Karpas-422 (cell line): ENCODE measurements at regions not wholly inside any gene's neighbourhood (a gene's known extent, or its start where the extent isn't known, plus 50 kb on each side); places are given as distances from the start of the nearest gene placed in this dataset.

ENCODE experiments used
- DNase-seq: peaks from one replicate; pipeline ENCODE4 v3.0.0-alpha.2; 2015
- H2AFZ ChIP-seq: fragments of 200-600 bp; sonication (generic); 2 replicates; pipeline ENCODE4 v1.6.1; 2014; ENCODE audit warnings: antibody characterized with exemption, low read length, mixed read lengths
- H3K27ac ChIP-seq: fragments of 200-600 bp; sonication (generic); 2 replicates; pipeline ENCODE4 v1.5.1; 2014; ENCODE audit warnings: mild to moderate bottlenecking, low read length, moderate library complexity
- H3K27me3 ChIP-seq: fragments of 200-600 bp; sonication (generic); 2 replicates; pipeline ENCODE4 v1.6.1; 2014; ENCODE audit warnings: low read length, mixed read lengths
- H3K36me3 ChIP-seq: fragments of 200-600 bp; sonication (generic); 2 replicates; pipeline ENCODE4 v1.6.1; 2014; ENCODE audit warnings: low read length, mixed read lengths; ENCODE audit not compliant: insufficient read depth
- H3K4me1 ChIP-seq: fragments of 200-600 bp; sonication (generic); 2 replicates; pipeline ENCODE4 v1.6.1; 2014; ENCODE audit warnings: mild to moderate bottlenecking, low read length, mixed read lengths
- H3K4me2 ChIP-seq: fragments of 200-600 bp; sonication (generic); 2 replicates; pipeline ENCODE4 v1.6.1; 2014; ENCODE audit warnings: low read length, low read depth, mild to moderate bottlenecking; ENCODE audit not compliant: poor library complexity, severe bottlenecking
- H3K4me3 ChIP-seq: fragments of 200-600 bp; sonication (generic); 2 replicates; pipeline ENCODE4 v1.5.1; 2014; ENCODE audit warnings: mild to moderate bottlenecking, antibody characterized with exemption, low read length, mixed read lengths
- H3K79me2 ChIP-seq: fragments of 200-600 bp; sonication (generic); 2 replicates; pipeline ENCODE4 v1.6.1; 2014; ENCODE audit warnings: mild to moderate bottlenecking, low read length, mixed read lengths
- H3K9ac ChIP-seq: fragments of 200-600 bp; sonication (generic); 2 replicates; pipeline ENCODE4 v1.6.0; 2014; ENCODE audit warnings: low read length
- H3K9me2 ChIP-seq: fragments of 200-600 bp; sonication (generic), shearing (Covaris generic); replicated peaks from 2 replicates; pipeline ENCODE4 v1.6.0; 2014; ENCODE audit warnings: mild to moderate bottlenecking, low read length, moderate library complexity; ENCODE audit not compliant: insufficient read depth
- H3K9me3 ChIP-seq: fragments of 300-700, 200-600 bp; sonication (generic); 2 replicates; pipeline ENCODE4 v1.6.1; 2014; ENCODE audit warnings: low read length, mixed read lengths
- H4K20me1 ChIP-seq: fragments of 200-600 bp; sonication (generic); 2 replicates; pipeline ENCODE4 v1.6.1; 2014; ENCODE audit warnings: mild to moderate bottlenecking, antibody characterized with exemption, low read length, low read depth; ENCODE audit not compliant: insufficient read depth

DNA sequence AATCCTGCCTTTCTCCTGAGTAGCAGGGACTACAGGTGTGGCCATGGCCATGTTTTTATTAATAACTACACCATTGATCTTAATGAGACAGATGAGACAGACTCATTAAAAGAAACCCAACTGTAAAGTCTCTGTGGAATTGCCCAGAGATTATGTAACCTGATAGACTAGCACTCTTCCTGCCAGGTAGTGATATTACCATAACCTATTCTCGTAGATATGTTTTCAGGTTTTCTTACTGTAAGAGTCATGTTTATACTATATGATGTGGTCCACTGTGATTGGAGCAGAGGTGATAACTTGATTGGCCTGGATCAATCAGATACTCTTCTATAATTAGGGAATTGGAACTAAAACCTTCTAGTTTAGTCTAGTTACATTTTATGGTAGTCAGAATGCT lies 93.7 kb downstream of the NFKBIZ start:
- H3K27ac ChIP-seq = no peak overlapping the region
- H3K27me3 ChIP-seq = no peaks in the 10 kb centered on the region
- peaks cover 31% of the 10 kb centered on the region for H3K4me1 ChIP-seq
- no peaks in the 10 kb centered on the region for H3K9me2 ChIP-seq
- no peak for DNase-seq
- H4K20me1 ChIP-seq = no peaks in the 10 kb centered on the region
- H3K4me3 ChIP-seq = no peak overlapping the region
- H2AFZ ChIP-seq = no peak overlapping the region
- no peak overlapping the region for H3K9ac ChIP-seq
- H3K9me3 ChIP-seq = no peaks in the 10 kb centered on the region
- no peak overlapping the region for H3K4me2 ChIP-seq
- no peaks in the 10 kb centered on the region for H3K79me2 ChIP-seq
- H3K36me3 ChIP-seq = no peaks in the 10 kb centered on the region

- Histone ChIP-seq H2AFZ (no peak overlapping the region), H4K20me1 (no peaks in the 10 kb centered on the region), H3K36me3 (no peaks in the 10 kb centered on the region), H3K79me2 (no peaks in the 10 kb centered on the region), H3K27me3 (no peaks in the 10 kb centered on the region), H3K9ac (no peak overlapping the region), H3K4me2 (no peak overlapping the region), H3K9me2 (no peaks in the 10 kb centered on the region), H3K9me3 (no peaks in the 10 kb centered on the region), H3K4me3 (no peak overlapping the region), H3K4me1 (peaks cover 19% of the 10 kb centered on the region), H3K27ac (no peak overlapping the region)
- DNase-seq = no peak
Measured at GRCh38 chr3:101944308-101944707, 95.0 kb downstream of the NFKBIZ start.

- no peaks in the 10 kb centered on the region for H3K9me3 ChIP-seq
- no peak overlapping the region for H3K27ac ChIP-seq
- no peak for DNase-seq
- H3K4me2 ChIP-seq = no peak overlapping the region
- no peak overlapping the region for H3K9ac ChIP-seq
- H3K4me3 ChIP-seq = no peak overlapping the region
- H3K9me2 ChIP-seq = no peaks in the 10 kb centered on the region
- H3K79me2 ChIP-seq = no peaks in the 10 kb centered on the region
- no peaks in the 10 kb centered on the region for H3K36me3 ChIP-seq
- no peaks in the 10 kb centered on the region for H3K27me3 ChIP-seq
- H3K4me1 ChIP-seq = peaks cover 19% of the 10 kb centered on the region
- no peaks in the 10 kb centered on the region for H4K20me1 ChIP-seq
- H2AFZ ChIP-seq = no peak overlapping the region
Measured at GRCh38 chr3:101945980-101946379, 96.7 kb downstream of the NFKBIZ start.

- H2AFZ ChIP-seq = no peak overlapping the region
Measured at GRCh38 chr3:101946906-101947305, 97.6 kb downstream of the NFKBIZ start.

GRCh38 chr3:101950510-101950909 lies 101.2 kb downstream of the NFKBIZ start:
- H3K4me1 ChIP-seq = no peaks in the 10 kb centered on the region
- H3K27me3 ChIP-seq = no peaks in the 10 kb centered on the region
- no peaks in the 10 kb centered on the region for H4K20me1 ChIP-seq
- DNase-seq = no peak
- no peaks in the 10 kb centered on the region for H3K79me2 ChIP-seq
- H3K4me3 ChIP-seq = no peak overlapping the region
- no peak overlapping the region for H3K4me2 ChIP-seq
- no peak overlapping the region for H2AFZ ChIP-seq
- no peak overlapping the region for H3K9ac ChIP-seq
- H3K27ac ChIP-seq = no peak overlapping the region
- no peaks in the 10 kb centered on the region for H3K9me2 ChIP-seq
- no peaks in the 10 kb centered on the region for H3K9me3 ChIP-seq
- no peaks in the 10 kb centered on the region for H3K36me3 ChIP-seq

More at GRCh38 chr3:101946906-101947305, 97.6 kb downstream of the NFKBIZ start:
- Histone ChIP-seq H3K4me1 (peaks cover 12% of the 10 kb centered on the region), H3K27me3 (no peaks in the 10 kb centered on the region), H3K27ac (no peak overlapping the region), H3K4me3 (no peak overlapping the region), H3K9me3 (no peaks in the 10 kb centered on the region), H3K9ac (no peak overlapping the region), H3K79me2 (no peaks in the 10 kb centered on the region), H3K9me2 (no peaks in the 10 kb centered on the region), H3K36me3 (no peaks in the 10 kb centered on the region), H4K20me1 (no peaks in the 10 kb centered on the region), H3K4me2 (no peak overlapping the region)
- DNase-seq = no peak

DNA sequence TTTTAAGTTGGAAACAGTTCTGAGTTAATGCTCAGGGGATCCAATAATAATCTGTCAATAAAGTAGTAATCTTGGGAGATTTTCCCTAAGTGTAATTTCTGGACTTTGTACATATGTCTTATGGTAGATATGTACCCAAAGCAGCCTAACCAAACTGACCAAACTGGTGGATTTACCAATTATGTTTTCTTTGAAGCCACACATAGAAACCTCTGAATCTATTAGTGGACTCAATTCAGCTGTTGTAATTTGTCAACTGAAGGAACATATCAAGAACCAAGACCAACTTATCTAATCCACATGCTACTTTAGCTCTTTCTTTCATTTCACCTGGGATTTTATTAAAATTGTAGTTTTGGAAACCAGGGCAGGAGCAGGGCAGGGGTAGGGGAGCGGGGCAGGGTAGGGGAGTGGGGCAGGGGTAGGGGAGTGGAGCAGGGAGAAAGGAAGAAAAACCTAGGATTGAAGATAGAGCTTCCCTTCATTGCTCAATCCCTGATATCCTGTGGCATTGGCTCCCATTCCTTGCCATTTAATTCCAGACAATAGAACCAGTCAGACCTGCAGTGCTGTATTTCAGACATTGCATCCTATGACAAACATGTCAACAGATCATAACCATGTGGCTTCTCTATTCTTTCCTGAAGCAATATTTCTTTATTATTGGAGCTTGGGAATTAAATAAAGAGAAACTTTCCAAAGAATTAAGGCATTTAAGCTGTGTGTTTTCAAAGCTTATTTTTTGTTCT lies 101.8 kb downstream of the NFKBIZ start:
- H3K36me3 ChIP-seq = no peaks in the 10 kb centered on the region
- no peak for DNase-seq
- no peaks in the 10 kb centered on the region for H3K79me2 ChIP-seq
- H3K4me2 ChIP-seq = no peak overlapping the region
- no peak overlapping the region for H2AFZ ChIP-seq
- no peak overlapping the region for H3K27ac ChIP-seq
- H3K9ac ChIP-seq = no peak overlapping the region
- no peaks in the 10 kb centered on the region for H3K4me1 ChIP-seq
- H4K20me1 ChIP-seq = no peaks in the 10 kb centered on the region
- H3K9me2 ChIP-seq = no peaks in the 10 kb centered on the region
- H3K27me3 ChIP-seq = no peaks in the 10 kb centered on the region
- no peak overlapping the region for H3K4me3 ChIP-seq
- H3K9me3 ChIP-seq = no peaks in the 10 kb centered on the region

DNA sequence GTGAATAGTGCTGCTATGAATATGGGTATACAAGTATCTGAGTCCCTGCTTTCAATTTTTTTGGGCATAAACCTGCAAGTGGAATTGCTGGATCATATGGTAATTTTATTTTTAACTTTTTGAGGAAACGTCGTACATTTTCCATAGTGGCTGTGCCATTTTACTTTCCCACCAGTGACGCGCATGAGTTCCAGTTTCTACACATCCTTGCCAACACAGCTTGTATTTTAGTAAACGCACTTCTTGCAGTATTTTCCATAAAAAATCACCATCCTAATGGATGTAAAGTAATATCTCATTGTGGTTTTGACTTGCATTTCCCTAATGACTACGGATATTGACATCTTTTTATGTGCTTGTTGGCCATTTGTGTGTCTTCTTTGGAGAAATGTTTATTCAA lies 105.0 kb downstream of the NFKBIZ start:
- no peaks in the 10 kb centered on the region for H3K9me2 ChIP-seq
- H2AFZ ChIP-seq = no peak overlapping the region
- no peaks in the 10 kb centered on the region for H3K36me3 ChIP-seq
- H3K4me1 ChIP-seq = no peaks in the 10 kb centered on the region
- no peaks in the 10 kb centered on the region for H3K9me3 ChIP-seq
- no peaks in the 10 kb centered on the region for H3K79me2 ChIP-seq
- no peak overlapping the region for H3K4me2 ChIP-seq
- H3K27me3 ChIP-seq = no peaks in the 10 kb centered on the region
- H3K4me3 ChIP-seq = no peak overlapping the region
- H4K20me1 ChIP-seq = no peaks in the 10 kb centered on the region
- no peak overlapping the region for H3K9ac ChIP-seq
- no peak overlapping the region for H3K27ac ChIP-seq
- no peak for DNase-seq

- H3K9me2 ChIP-seq = no peaks in the 10 kb centered on the region
- no peaks in the 10 kb centered on the region for H3K4me1 ChIP-seq
- H3K27me3 ChIP-seq = no peaks in the 10 kb centered on the region
- H3K36me3 ChIP-seq = no peaks in the 10 kb centered on the region
- H3K9me3 ChIP-seq = no peaks in the 10 kb centered on the region
- no peak overlapping the region for H2AFZ ChIP-seq
- H3K79me2 ChIP-seq = no peaks in the 10 kb centered on the region
- H4K20me1 ChIP-seq = no peaks in the 10 kb centered on the region
- no peak overlapping the region for H3K4me2 ChIP-seq
- no peak overlapping the region for H3K27ac ChIP-seq
- no peak overlapping the region for H3K9ac ChIP-seq
- H3K4me3 ChIP-seq = no peak overlapping the region
- DNase-seq = no peak
Measured at GRCh38 chr3:101954936-101955335, 105.6 kb downstream of the NFKBIZ start.
